OCI-LY1 (cell line): ENCODE measurements at regions not wholly inside any gene's neighbourhood (a gene's known extent, or its start where the extent isn't known, plus 50 kb on each side); places are given as distances from the start of the nearest gene placed in this dataset.

ENCODE experiments used
- H2AFZ ChIP-seq: fragments of 200-600 bp; sonication (generic), shearing (Covaris generic); 2 replicates; pipeline ENCODE4 v1.6.0; 2014; ENCODE audit warnings: antibody characterized with exemption, mild to moderate bottlenecking, low read length
- H3F3A ChIP-seq: fragments of 200-600 bp; sonication (generic), shearing (Covaris generic); 2 replicates; pipeline ENCODE4 v1.6.0; 2014; ENCODE audit warnings: mild to moderate bottlenecking, antibody characterized with exemption, low read length, moderate library complexity; ENCODE audit not compliant: insufficient read depth
- H3K27ac ChIP-seq: fragments of 200-600 bp; sonication (generic); 2 replicates; pipeline ENCODE4 v1.5.1; 2014; ENCODE audit warnings: low read length, mixed run types, mild to moderate bottlenecking, low read depth; ENCODE audit not compliant: poor library complexity, severe bottlenecking
- H3K27me3 ChIP-seq: fragments of 200-600 bp; sonication (generic); 2 replicates; pipeline ENCODE4 v1.6.0; 2014; ENCODE audit warnings: antibody characterized with exemption, mild to moderate bottlenecking, low read length, moderate library complexity; ENCODE audit not compliant: insufficient read depth
- H3K36me3 ChIP-seq: fragments of 200-600 bp; sonication (generic); 2 replicates; pipeline ENCODE4 v1.6.1; 2014; ENCODE audit warnings: mild to moderate bottlenecking, antibody characterized with exemption, low read length, moderate library complexity, mixed read lengths; ENCODE audit not compliant: insufficient read depth
- H3K4me1 ChIP-seq: fragments of 200-600 bp; sonication (generic); 2 replicates; pipeline ENCODE4 v1.5.1; 2014; ENCODE audit warnings: mild to moderate bottlenecking, low read length, moderate library complexity; ENCODE audit not compliant: insufficient read depth, severe bottlenecking
- H3K4me2 ChIP-seq: fragments of 200-600 bp; sonication (generic), shearing (Covaris generic); 2 replicates; pipeline ENCODE4 v1.6.1; 2014; ENCODE audit warnings: low read length
- H3K4me3 ChIP-seq: fragments of 200-600 bp; sonication (generic); 2 replicates; pipeline ENCODE4 v1.5.1; 2014; ENCODE audit warnings: low read length, low read depth, mild to moderate bottlenecking, mixed read lengths; ENCODE audit not compliant: poor library complexity, severe bottlenecking
- H3K79me2 ChIP-seq: fragments of 200-600 bp; shearing (Covaris generic); 2 replicates; pipeline ENCODE4 v1.6.1; 2016; ENCODE audit warnings: mixed run types, low read length, mixed read lengths; ENCODE audit not compliant: insufficient read depth
- H3K9ac ChIP-seq: fragments of 200-600 bp; sonication (generic), shearing (Covaris generic); 2 replicates; pipeline ENCODE4 v1.6.1; 2014; ENCODE audit warnings: mild to moderate bottlenecking, low read length, mixed read lengths
- H3K9me2 ChIP-seq: fragments of 200-600 bp; sonication (generic), shearing (Covaris generic); 2 replicates; pipeline ENCODE4 v1.6.1; 2014; ENCODE audit warnings: low read depth, mild to moderate bottlenecking, low read length, mixed read lengths
- H3K9me3 ChIP-seq: fragments of 200-600 bp; shearing (Covaris generic); 2 replicates; pipeline ENCODE4 v1.6.1; 2014; ENCODE audit warnings: low read length, mixed read lengths
- H4K20me1 ChIP-seq: fragments of 200-600 bp; sonication (generic), shearing (Covaris generic); 2 replicates; pipeline ENCODE4 v1.6.0; 2016; ENCODE audit warnings: mild to moderate bottlenecking, low read length; ENCODE audit not compliant: insufficient read depth
- CTCF ChIP-seq: fragments of 200-600 bp; sonication (generic), shearing (Covaris generic); IDR thresholded peaks from 2 replicates; pipeline ENCODE4 v1.5.1; 2017; ENCODE audit warnings: mild to moderate bottlenecking, antibody characterized with exemption, low read length, moderate library complexity, mixed read lengths
- EZH2 ChIP-seq: fragments of 200-600 bp; sonication (generic), shearing (Covaris generic); IDR thresholded peaks from 2 replicates; pipeline ENCODE4 v1.8.0; 2017; ENCODE audit warnings: borderline replicate concordance, mixed run types, mild to moderate bottlenecking, antibody characterized with exemption, low read length, moderate library complexity, mixed read lengths

GRCh38 chr3:140809316-140809715 is 131.5 kb downstream of the TRIM42 start:
- peak overlapping the region; percentile 3; the same call in 1 of the 2 replicates for H3K9ac ChIP-seq
- H4K20me1 ChIP-seq = no peaks in the 10 kb centered on the region
- no peak overlapping the region for H3K4me3 ChIP-seq
- H3K9me3 ChIP-seq = 0 out of 2 replicates have a peak, but pooled peaks cover 8% of the 10 kb centered on the region
- no peak overlapping the region for H2AFZ ChIP-seq
- H3K27ac ChIP-seq = peak overlapping the region; percentile 25
- H3K4me2 ChIP-seq = peak overlapping the region; percentile 11; the same call in 1 of the 2 replicates
- no peak for TF ChIP-seq CTCF
- no peak for TF ChIP-seq EZH2
- H3F3A ChIP-seq = no peaks in the 10 kb centered on the region
- H3K9me2 ChIP-seq = no peaks in the 10 kb centered on the region
- no peaks in the 10 kb centered on the region for H3K79me2 ChIP-seq
- peaks cover 16% of the 10 kb centered on the region for H3K4me1 ChIP-seq
- no peaks in the 10 kb centered on the region for H3K27me3 ChIP-seq
- H3K36me3 ChIP-seq = no peaks in the 10 kb centered on the region

- Histone ChIP-seq H3K9ac (no peak overlapping the region), H3K79me2 (no peaks in the 10 kb centered on the region), H3K4me3 (no peak overlapping the region), H3K27ac (peak overlapping the region; percentile 50), H2AFZ (no peak overlapping the region), H3K9me3 (peaks cover 16% of the 10 kb centered on the region), H3K9me2 (no peaks in the 10 kb centered on the region), H3F3A (no peaks in the 10 kb centered on the region), H3K4me2 (0 out of 2 replicates have a peak overlapping the region, but pooled peaks have one; percentile 7), H3K27me3 (no peaks in the 10 kb centered on the region), H3K36me3 (no peaks in the 10 kb centered on the region), H4K20me1 (no peaks in the 10 kb centered on the region), H3K4me1 (peaks cover 21% of the 10 kb centered on the region)
- TF ChIP-seq CTCF (no peak), EZH2 (no peak)
Measured at GRCh38 chr3:140816372-140817195, 125.1 kb upstream of the SLC25A36 start.

GRCh38 chr3:140821493-140821892 is 120.1 kb upstream of the SLC25A36 start:
- Histone ChIP-seq H3K27me3 (no peaks in the 10 kb centered on the region), H3K4me3 (no peak overlapping the region), H3K36me3 (no peaks in the 10 kb centered on the region), H3F3A (no peaks in the 10 kb centered on the region), H2AFZ (no peak overlapping the region), H3K4me2 (no peak overlapping the region), H3K79me2 (no peaks in the 10 kb centered on the region), H3K9me2 (no peaks in the 10 kb centered on the region), H3K9me3 (peaks cover 5% of the 10 kb centered on the region; the same call in 1 of the 2 replicates), H4K20me1 (no peaks in the 10 kb centered on the region), H3K9ac (no peak overlapping the region; the same call in 1 of the 2 replicates), H3K4me1 (peaks cover 29% of the 10 kb centered on the region), H3K27ac (peak overlapping the region; percentile 47)
- TF ChIP-seq EZH2 = no peak
- TF ChIP-seq CTCF = no peak
